Thymus (tissue), 11 donors: ENCODE measurements at regions not wholly inside any gene's neighbourhood (a gene's known extent, or its start where the extent isn't known, plus 50 kb on each side); places are given as distances from the start of the nearest gene placed in this dataset.

Source experiments
- DNase-seq, 9 donors: peaks; one replicate each; pipeline ENCODE4 v3.0.0-alpha.2; 2013; ENCODE audit warnings: low spot score in 9 of 9, low read depth in 6 of 9, missing footprints in 1 of 9
- H3K27ac ChIP-seq, 2 donors: one replicate each; pipeline ENCODE4 v1.5.1; 2013; ENCODE audit warnings: control low read depth in 1 of 2, low read depth in 1 of 2, low read length in 1 of 2, mild to moderate bottlenecking in 1 of 2, moderate library complexity in 1 of 2
- H3K27me3 ChIP-seq, 2 donors: one replicate each; pipeline ENCODE4 v1.5.1; 2013; ENCODE audit warnings: low read length in 1 of 2; ENCODE audit not compliant: control insufficient read depth in 2 of 2, insufficient read depth in 1 of 2
- H3K36me3 ChIP-seq, 2 donors: one replicate each; pipeline ENCODE4 v1.5.1; 2013; ENCODE audit warnings: low read length in 1 of 2, mild to moderate bottlenecking in 1 of 2, moderate library complexity in 1 of 2; ENCODE audit not compliant: control insufficient read depth in 2 of 2, insufficient read depth in 2 of 2
- H3K4me1 ChIP-seq, 2 donors: one replicate each; pipeline ENCODE4 v1.5.1; 2013; ENCODE audit warnings: low read length in 2 of 2; ENCODE audit not compliant: control insufficient read depth in 2 of 2, insufficient read depth in 2 of 2
- H3K4me3 ChIP-seq, 2 donors: one replicate each; pipeline ENCODE4 v1.5.1; 2013; ENCODE audit warnings: low read length in 2 of 2, control low read depth in 1 of 2, mild to moderate bottlenecking in 1 of 2
- H3K9me3 ChIP-seq, 2 donors: one replicate each; pipeline ENCODE4 v1.5.1; 2013; ENCODE audit warnings: low read length in 1 of 2, mild to moderate bottlenecking in 1 of 2; ENCODE audit not compliant: control insufficient read depth in 2 of 2, insufficient read depth in 1 of 2
- WGBS: extraction: QIAGEN DNeasy Blood & Tissue Kit; methylation state at CpG from one replicate; pipeline ENCODE4 v1.1.7; 2013; 5-methylcytosine and 5-hydroxymethylcytosine counted together
- donor health status: healthy.

DNA sequence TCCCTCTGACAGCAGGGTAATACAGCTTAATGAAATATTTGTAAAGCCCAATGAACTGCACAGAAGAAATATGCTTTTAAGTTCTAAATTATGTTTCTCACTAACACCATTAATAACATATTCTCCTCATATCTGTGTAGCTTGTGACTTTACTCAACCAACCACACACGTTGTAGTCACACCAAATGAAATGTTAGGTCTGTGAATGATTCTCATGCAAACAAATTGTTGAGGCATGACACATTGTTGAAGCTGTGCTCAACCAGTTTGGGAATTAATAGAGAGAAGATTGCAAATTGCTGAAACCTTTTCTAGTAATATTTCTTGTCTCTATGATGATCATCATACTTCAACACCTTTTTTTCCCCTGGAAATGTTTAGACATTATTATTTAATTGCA, 645.9 kb downstream of the PCDH7 start:
- DNase-seq = no peak
- Histone ChIP-seq H3K27ac (no peak overlapping the region), H3K4me1 (no peaks in the 10 kb centered on the region), H3K4me3 (no peak overlapping the region), H3K27me3 (no peaks in the 10 kb centered on the region), H3K9me3 (no peaks in the 10 kb centered on the region), H3K36me3 (no peaks in the 10 kb centered on the region)
- 80% methylated on average over 1 of the region's 1 CpG for WGBS

DNA sequence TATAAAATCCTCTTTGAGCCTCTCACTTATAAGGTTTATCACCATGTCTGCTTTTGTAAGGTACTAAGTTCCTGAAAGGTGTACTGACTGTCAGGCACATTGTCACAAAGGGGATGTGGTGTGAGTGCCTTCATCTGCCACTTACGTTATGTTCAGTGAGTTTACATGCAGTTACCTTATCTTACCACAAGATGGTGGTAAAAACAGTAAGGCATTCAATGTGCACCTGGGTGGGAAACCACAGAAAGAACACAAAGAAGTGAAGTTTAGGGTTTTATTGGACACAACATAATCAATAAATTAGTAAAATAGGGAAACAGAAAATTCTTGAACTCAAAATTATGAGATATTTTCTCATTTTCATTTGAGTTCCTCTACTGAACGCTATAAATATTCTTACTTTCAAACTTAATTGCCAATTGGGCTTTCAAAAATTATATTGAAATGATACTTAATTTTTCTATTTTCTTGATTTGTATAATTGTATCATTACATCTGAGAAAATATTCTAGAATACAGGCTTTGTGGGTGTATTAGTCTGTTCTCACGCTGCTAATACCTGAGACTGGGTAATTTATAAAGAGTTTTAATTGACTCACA, 650.8 kb downstream of the PCDH7 start:
- H3K27me3 ChIP-seq = no peaks in the 10 kb centered on the region
- H3K36me3 ChIP-seq = no peaks in the 10 kb centered on the region
- H3K27ac ChIP-seq = no peak overlapping the region
- DNase-seq = peak in 3 of 9 donors; percentile 8 to 33 (median 11)
- no peaks in the 10 kb centered on the region for H3K9me3 ChIP-seq
- no peaks in the 10 kb centered on the region for H3K4me1 ChIP-seq
- no peak overlapping the region for H3K4me3 ChIP-seq
- WGBS = 64% methylated on average over 3 of the region's 3 CpGs

DNA sequence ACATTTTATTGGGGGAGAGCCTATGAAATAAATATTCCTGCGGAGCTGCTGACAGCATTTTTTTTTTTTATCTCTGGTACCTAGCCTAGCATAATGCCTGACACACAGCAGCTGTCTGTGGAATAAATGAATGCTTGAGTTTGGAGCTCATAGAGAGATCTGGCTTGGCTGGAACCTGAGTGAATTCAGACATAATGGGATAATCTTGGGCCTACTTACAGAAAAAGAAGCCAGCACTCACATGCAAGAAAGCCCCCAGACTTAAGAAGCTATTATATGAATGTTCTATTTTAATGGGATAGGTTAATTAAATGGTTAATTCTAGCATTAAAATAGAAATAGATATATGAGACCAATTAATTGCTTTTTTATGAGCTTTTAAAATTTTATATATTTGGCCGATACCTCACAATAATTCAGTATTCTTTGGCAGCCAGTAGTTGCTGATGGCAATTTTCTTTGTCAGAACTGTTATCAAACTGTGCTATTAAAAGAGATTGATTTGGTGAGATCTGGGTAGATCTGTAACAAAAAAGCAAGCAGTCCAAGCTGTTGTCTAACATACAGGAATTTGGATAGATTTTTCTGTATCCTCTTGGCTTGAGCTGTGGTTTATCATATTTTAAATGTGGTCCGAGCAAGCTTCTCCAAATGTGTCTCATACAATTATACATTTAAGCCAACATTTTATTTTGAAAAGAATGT, 654.2 kb downstream of the PCDH7 start:
- Histone ChIP-seq H3K4me1 (no peaks in the 10 kb centered on the region), H3K36me3 (no peaks in the 10 kb centered on the region), H3K4me3 (no peak overlapping the region), H3K27ac (no peak overlapping the region), H3K27me3 (no peaks in the 10 kb centered on the region), H3K9me3 (no peaks in the 10 kb centered on the region)
- 96% methylated on average over 3 of the region's 3 CpGs for WGBS
- no peak for DNase-seq

DNA sequence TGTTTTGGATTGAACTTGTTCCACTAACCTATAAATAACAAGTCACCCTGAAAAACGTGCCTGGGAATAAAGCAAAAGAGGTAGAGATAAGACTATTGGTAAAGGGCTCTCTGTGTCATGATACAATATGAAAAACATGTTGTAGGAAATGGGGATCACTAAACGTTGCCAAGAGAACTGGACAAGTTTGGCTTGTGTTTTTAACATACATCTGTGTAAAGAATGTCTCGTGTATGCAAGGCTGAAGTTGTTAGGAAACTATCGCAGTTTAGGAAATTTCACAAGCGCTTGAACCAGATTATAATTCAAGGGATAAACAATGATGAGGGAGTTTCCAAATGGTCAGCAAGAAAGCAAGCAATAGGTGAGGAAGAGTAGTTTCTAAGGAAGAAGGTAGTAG, 655.8 kb downstream of the PCDH7 start:
- Histone ChIP-seq H3K36me3 (no peaks in the 10 kb centered on the region), H3K27ac (no peak overlapping the region), H3K4me1 (no peaks in the 10 kb centered on the region), H3K4me3 (no peak overlapping the region), H3K9me3 (no peaks in the 10 kb centered on the region), H3K27me3 (no peaks in the 10 kb centered on the region)
- WGBS = 76% methylated on average over 5 of the region's 5 CpGs
- DNase-seq = no peak

DNA sequence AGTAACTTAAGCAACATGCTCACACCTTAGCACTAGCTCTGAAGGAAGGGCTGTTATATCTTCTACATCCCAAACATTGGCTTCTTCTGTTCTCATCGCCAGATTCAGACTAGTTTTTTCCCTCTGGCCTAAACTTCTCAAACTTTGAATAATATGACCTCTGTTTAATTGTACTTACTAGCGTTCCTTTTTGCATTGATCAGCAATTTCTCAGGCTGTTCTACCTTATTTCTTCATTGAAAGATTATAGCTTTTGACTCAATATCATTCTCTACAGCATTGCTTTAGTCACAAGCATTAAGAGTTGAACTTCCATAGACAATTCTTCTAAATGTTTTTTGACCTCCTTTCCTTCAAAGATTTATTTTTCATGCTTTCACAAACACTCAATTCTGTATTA, 659.2 kb downstream of the PCDH7 start:
- WGBS = 96% methylated on average over 2 of the region's 2 CpGs
- Histone ChIP-seq H3K4me1 (no peaks in the 10 kb centered on the region), H3K27ac (no peak overlapping the region), H3K9me3 (no peaks in the 10 kb centered on the region), H3K27me3 (no peaks in the 10 kb centered on the region), H3K36me3 (no peaks in the 10 kb centered on the region), H3K4me3 (no peak overlapping the region)
- DNase-seq = no peak

DNA sequence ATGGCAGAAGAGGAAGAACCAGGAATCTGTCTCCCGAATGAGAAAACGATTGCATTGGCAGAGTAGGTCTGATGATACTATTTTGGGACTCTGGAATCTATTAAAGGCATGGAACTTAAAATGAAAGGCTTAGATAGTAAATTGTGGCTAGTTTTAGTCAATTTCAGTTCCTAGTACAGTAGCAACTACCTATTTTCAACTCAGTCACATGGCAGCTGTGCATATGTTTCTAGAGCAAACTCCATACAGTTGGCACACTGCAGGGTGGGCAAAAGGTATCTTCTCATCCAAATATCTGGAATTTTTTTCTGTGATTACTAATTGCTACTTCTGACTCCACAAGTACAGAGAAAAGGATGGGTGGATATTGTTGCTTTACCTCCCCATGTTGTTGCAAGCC, 663.6 kb downstream of the PCDH7 start:
- H3K9me3 ChIP-seq = no peaks in the 10 kb centered on the region
- no peak overlapping the region for H3K27ac ChIP-seq
- 91% methylated on average over 2 of the region's 2 CpGs for WGBS
- DNase-seq = no peak
- H3K4me3 ChIP-seq = no peak overlapping the region
- H3K27me3 ChIP-seq = no peaks in the 10 kb centered on the region
- no peaks in the 10 kb centered on the region for H3K4me1 ChIP-seq
- H3K36me3 ChIP-seq = no peaks in the 10 kb centered on the region

DNA sequence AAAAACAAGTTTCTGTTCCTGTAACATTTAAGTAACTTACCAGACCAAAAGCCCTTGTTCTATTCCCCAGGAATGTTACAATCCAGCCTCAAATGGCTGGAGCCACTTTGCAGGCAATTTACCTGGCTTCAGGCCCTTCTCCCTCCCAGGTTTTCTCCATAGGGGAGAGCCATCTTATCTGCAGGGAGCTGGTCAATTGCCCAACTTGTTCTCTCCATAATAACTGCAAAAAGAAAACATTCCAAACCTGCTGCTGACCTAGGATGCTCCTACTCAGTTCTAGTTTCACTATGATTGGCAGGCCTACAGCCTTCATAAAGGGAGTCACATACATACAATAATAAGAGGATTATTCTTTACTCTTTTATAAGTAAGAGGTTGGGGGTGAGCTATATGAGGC, 670.7 kb downstream of the PCDH7 start:
- Histone ChIP-seq H3K9me3 (no peaks in the 10 kb centered on the region), H3K36me3 (no peaks in the 10 kb centered on the region), H3K27ac (no peak overlapping the region), H3K4me3 (no peak overlapping the region), H3K4me1 (no peaks in the 10 kb centered on the region), H3K27me3 (no peaks in the 10 kb centered on the region)
- no peak for DNase-seq

DNA sequence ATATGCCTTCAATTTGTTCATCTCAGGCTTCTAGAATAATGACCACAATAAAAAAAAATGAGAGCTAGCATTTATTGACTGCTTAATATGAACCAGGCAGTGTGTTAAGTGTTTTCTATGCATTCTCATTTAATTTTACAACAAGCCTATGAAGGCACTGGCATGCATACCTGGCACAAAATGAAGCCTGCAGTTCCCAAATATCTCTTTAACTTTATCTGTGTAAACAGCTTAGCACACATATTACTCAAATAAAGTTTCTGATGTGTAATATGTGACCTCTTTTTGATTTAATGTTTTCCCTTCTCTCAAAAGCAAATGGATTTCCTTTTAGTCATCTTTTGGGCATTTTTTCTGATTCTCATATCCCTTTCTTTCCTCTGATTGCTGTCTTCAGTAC, 671.8 kb downstream of the PCDH7 start:
- peaks cover 0 to 4% of the 10 kb centered on the region in 2 donors for H3K9me3 ChIP-seq
- no peaks in the 10 kb centered on the region for H3K36me3 ChIP-seq
- H3K4me1 ChIP-seq = no peaks in the 10 kb centered on the region
- no peak for DNase-seq
- H3K27ac ChIP-seq = no peak overlapping the region
- H3K4me3 ChIP-seq = no peak overlapping the region
- H3K27me3 ChIP-seq = no peaks in the 10 kb centered on the region

DNA sequence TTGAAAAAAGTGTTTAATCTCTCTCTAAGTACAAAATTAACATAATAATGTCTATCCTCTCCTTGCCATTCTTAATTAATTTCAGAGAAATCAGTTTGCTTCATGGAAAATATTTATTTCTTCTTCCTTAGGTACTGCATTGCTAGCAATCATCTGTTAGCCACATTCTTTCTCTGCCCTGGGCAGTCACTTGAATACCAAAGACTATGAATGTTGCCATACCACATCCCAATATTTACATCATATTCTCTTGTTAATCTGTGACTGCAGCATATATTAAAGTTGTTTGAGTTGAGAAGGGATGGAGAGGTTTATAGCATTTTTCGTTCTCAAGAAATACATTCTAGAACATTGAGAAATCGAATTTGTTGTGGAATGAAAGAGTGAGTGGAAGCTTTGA, 672.8 kb downstream of the PCDH7 start:
- H3K36me3 ChIP-seq = no peaks in the 10 kb centered on the region
- WGBS = 85% methylated on average over 2 of the region's 2 CpGs
- H3K27me3 ChIP-seq = no peaks in the 10 kb centered on the region
- H3K9me3 ChIP-seq = peaks cover 0 to 4% of the 10 kb centered on the region in 2 donors
- no peak overlapping the region for H3K27ac ChIP-seq
- no peaks in the 10 kb centered on the region for H3K4me1 ChIP-seq
- no peak overlapping the region for H3K4me3 ChIP-seq
- DNase-seq = no peak
